A673 (cell line): ENCODE measurements at regions not wholly inside any gene's neighbourhood (a gene's known extent, or its start where the extent isn't known, plus 50 kb on each side); places are given as distances from the start of the nearest gene placed in this dataset.

ENCODE experiments used
- BruUV-seq: library from RNA; stranded (reverse); fragments of 400-500 nt; replicated peaks from 2 replicates; lab custom pipeline; 2021; lab: Mats Ljungman, UMichigan
- CTCF ChIA-PET: fragments of 300-600 bp; sonication (Branson Sonifier 250); formaldehyde crosslinking; loops from one replicate; lab custom pipeline; 2022; ENCODE audit warnings: antibody characterized with exemption; lab: Charles Lee
- POLR2A ChIA-PET: fragments of 300-600 bp; sonication (Branson Sonifier 250); formaldehyde crosslinking; loops from one replicate; lab custom pipeline; 2022; ENCODE audit warnings: antibody characterized with exemption; ENCODE audit not compliant: low non-redundant PET; lab: Charles Lee
- DNase-seq: peaks from one replicate; pipeline ENCODE4 v3.0.0-alpha.2; 2015; ENCODE audit warnings: low spot score
- H3K27ac ChIP-seq: fragments of 200-600 bp; sonication (generic); 2 replicates; pipeline ENCODE4 v1.5.1; 2016; ENCODE audit warnings: mixed run types, low read depth, mild to moderate bottlenecking, mixed read lengths, antibody characterized with exemption, low read length; ENCODE audit not compliant: poor library complexity, severe bottlenecking
- H3K27me3 ChIP-seq: fragments of 200-600 bp; sonication (generic); replicated peaks from 2 replicates; pipeline ENCODE4 v1.6.1; 2017; ENCODE audit warnings: mixed run types, low read depth, mild to moderate bottlenecking, mixed read lengths, antibody characterized with exemption, low read length; ENCODE audit not compliant: insufficient read depth, poor library complexity
- H3K36me3 ChIP-seq: fragments of 200-600 bp; sonication (generic); 2 replicates; pipeline ENCODE4 v1.6.1; 2016; ENCODE audit warnings: mixed run types, mild to moderate bottlenecking, mixed read lengths, antibody characterized with exemption, low read length; ENCODE audit not compliant: insufficient read depth, poor library complexity, severe bottlenecking
- H3K4me1 ChIP-seq: fragments of 200-600 bp; sonication (generic); 2 replicates; pipeline ENCODE4 v1.6.1; 2017; ENCODE audit warnings: mixed run types, mild to moderate bottlenecking, mixed read lengths, antibody characterized with exemption, low read length; ENCODE audit not compliant: insufficient read depth, poor library complexity, severe bottlenecking
- H3K4me3 ChIP-seq: fragments of 200-600 bp; sonication (generic); 2 replicates; pipeline ENCODE4 v1.5.1; 2016; ENCODE audit warnings: low read depth, mixed run types, mild to moderate bottlenecking, mixed read lengths, low read length; ENCODE audit not compliant: poor library complexity, severe bottlenecking
- H3K9me3 ChIP-seq: fragments of 200-600 bp; sonication (generic); 2 replicates; pipeline ENCODE4 v1.6.1; 2016; ENCODE audit warnings: mixed run types, low read depth, mild to moderate bottlenecking, mixed read lengths, antibody characterized with exemption, low read length; ENCODE audit not compliant: poor library complexity, severe bottlenecking
- CTCF ChIP-seq: fragments of 300-800, 200-600 bp; sonication (generic); conservative IDR thresholded peaks from 2 replicates; pipeline ENCODE4 v1.5.1; 2017; ENCODE audit warnings: low read depth, mild to moderate bottlenecking, antibody characterized with exemption, low read length, moderate library complexity, mixed read lengths
- EZH2 ChIP-seq: fragments of 200-600 bp; sonication (generic); IDR thresholded peaks from 2 replicates; pipeline ENCODE4 v1.6.1; 2017; ENCODE audit warnings: borderline replicate concordance, low read depth, mild to moderate bottlenecking, mixed read lengths, antibody characterized with exemption, low read length; ENCODE audit not compliant: poor library complexity, severe bottlenecking
- intact Hi-C: fragments of 100-400 bp; cut with micrococcal nuclease; formaldehyde crosslinking; loops from one replicate; pipeline ENCODE4 v1.10.0; 2022; ENCODE audit not compliant: unreplicated experiment

GRCh38 chr9:19934301-19934871 is 145.5 kb upstream of the SLC24A2 start:
- CTCF ChIA-PET = no interaction called here
- TF ChIP-seq EZH2 = no peak
- no peak for TF ChIP-seq CTCF
- H3K4me3 ChIP-seq = no peak overlapping the region

GRCh38 chr9:19931098-19931890 is 142.5 kb upstream of the SLC24A2 start:
- peaks cover 4% of the 10 kb centered on the region for H3K4me1 ChIP-seq
- no peak overlapping the region for H3K27ac ChIP-seq
- H3K4me3 ChIP-seq = no peak overlapping the region
- BruUV-seq = no TSS peak
- ChIA-PET POLR2A (no interaction called here), CTCF (no interaction called here)
- no peaks in the 10 kb centered on the region for H3K9me3 ChIP-seq
- intact Hi-C loops = no loop called here
- TF ChIP-seq CTCF (no peak), EZH2 (no peak)
- no peak for DNase-seq
- no peaks in the 10 kb centered on the region for H3K27me3 ChIP-seq
- H3K36me3 ChIP-seq = no peaks in the 10 kb centered on the region

More at GRCh38 chr9:19934301-19934871, 145.5 kb upstream of the SLC24A2 start:
- intact Hi-C loops = no loop called here
- no peaks in the 10 kb centered on the region for H3K4me1 ChIP-seq
- H3K36me3 ChIP-seq = no peaks in the 10 kb centered on the region
- H3K27ac ChIP-seq = no peak overlapping the region
- no peaks in the 10 kb centered on the region for H3K27me3 ChIP-seq
- no TSS peak for BruUV-seq
- no peaks in the 10 kb centered on the region for H3K9me3 ChIP-seq
- DNase-seq = no peak
- POLR2A ChIA-PET = no interaction called here

GRCh38 chr9:19927560-19927959 is 138.7 kb upstream of the SLC24A2 start:
- no TSS peak for BruUV-seq
- H3K4me1 ChIP-seq = peaks cover 4% of the 10 kb centered on the region
- no peak overlapping the region for H3K27ac ChIP-seq
- no peaks in the 10 kb centered on the region for H3K27me3 ChIP-seq
- H3K9me3 ChIP-seq = no peaks in the 10 kb centered on the region
- DNase-seq = no peak
- ChIA-PET CTCF (no interaction called here), POLR2A (interaction anchor here (0.5 kb wide), 1 partner anchor 146 kb away, joined by 3 read pairs; no protein-coding TSS in a partner anchor)
- intact Hi-C loops = loop anchor here (2.0 to 10.0 kb wide), 5 partner anchors 347 to 1183 kb away; partner anchors contain the start of gene MLLT3
- TF ChIP-seq CTCF = no peak
- TF ChIP-seq EZH2 = no peak
- H3K4me3 ChIP-seq = no peak overlapping the region
- no peaks in the 10 kb centered on the region for H3K36me3 ChIP-seq
